ENCODE measurements at regions not wholly inside any gene's neighbourhood (a gene's known extent, or its start where the extent isn't known, plus 50 kb on each side); places are given as distances from the start of the nearest gene placed in this dataset.

- TF ChIP-seq, protein P1, sequence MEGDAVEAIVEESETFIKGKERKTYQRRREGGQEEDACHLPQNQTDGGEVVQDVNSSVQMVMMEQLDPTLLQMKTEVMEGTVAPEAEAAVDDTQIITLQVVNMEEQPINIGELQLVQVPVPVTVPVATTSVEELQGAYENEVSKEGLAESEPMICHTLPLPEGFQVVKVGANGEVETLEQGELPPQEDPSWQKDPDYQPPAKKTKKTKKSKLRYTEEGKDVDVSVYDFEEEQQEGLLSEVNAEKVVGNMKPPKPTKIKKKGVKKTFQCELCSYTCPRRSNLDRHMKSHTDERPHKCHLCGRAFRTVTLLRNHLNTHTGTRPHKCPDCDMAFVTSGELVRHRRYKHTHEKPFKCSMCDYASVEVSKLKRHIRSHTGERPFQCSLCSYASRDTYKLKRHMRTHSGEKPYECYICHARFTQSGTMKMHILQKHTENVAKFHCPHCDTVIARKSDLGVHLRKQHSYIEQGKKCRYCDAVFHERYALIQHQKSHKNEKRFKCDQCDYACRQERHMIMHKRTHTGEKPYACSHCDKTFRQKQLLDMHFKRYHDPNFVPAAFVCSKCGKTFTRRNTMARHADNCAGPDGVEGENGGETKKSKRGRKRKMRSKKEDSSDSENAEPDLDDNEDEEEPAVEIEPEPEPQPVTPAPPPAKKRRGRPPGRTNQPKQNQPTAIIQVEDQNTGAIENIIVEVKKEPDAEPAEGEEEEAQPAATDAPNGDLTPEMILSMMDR (IDR thresholded peaks at IDR 0.05; ENCODE audit: unreplicated experiment), result no peak
- Mint-ChIP-seq H3K4me3 (ENCODE audit: unreplicated experiment) (no peak overlapping the region), H3K9me3 (ENCODE audit: unreplicated experiment) (no peaks in the 10 kb centered on the region)
Measured at GRCh38 chr5:91277093-91277626, 106.0 kb downstream of the ARRDC3 start.

DNA sequence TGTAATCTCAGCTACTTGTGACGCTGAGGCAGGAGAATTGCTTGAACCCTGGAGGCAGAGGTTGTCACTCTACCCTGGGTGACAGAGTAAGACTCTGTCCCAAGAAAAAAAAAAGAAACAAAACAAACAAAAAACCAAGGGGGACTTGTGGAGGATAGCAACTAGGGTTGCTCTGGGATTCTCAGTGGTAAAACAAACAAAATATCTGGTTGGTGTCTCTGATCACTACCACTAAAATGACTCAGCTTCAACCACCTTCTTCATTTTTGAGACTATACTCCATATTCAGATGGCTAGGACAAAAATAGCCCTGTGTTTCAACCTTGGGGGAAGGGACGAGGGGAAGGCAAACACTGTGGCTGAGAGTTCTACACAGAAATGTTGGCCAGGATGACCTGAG, 110.3 kb downstream of the ARRDC3 start:
- Mint-ChIP-seq H3K27me3 (ENCODE audit: unreplicated experiment) (no peaks in the 10 kb centered on the region), H3K4me1 (ENCODE audit: unreplicated experiment) (peaks cover 3% of the 10 kb centered on the region), H3K36me3 (ENCODE audit: low read depth, unreplicated experiment) (no peaks in the 10 kb centered on the region), H3K27ac (ENCODE audit: unreplicated experiment) (no peak overlapping the region), H3K9me3 (ENCODE audit: unreplicated experiment) (no peaks in the 10 kb centered on the region), H3K4me3 (ENCODE audit: unreplicated experiment) (no peak overlapping the region)
- DNase-seq (ENCODE audit: low spot score), result no peak
- TF ChIP-seq, protein P1 (IDR thresholded peaks at IDR 0.05; ENCODE audit: unreplicated experiment), result no peak

More at GRCh38 chr5:91277093-91277626, 106.0 kb downstream of the ARRDC3 start:
- Mint-ChIP-seq H3K36me3 (ENCODE audit: low read depth, unreplicated experiment) (no peaks in the 10 kb centered on the region), H3K4me1 (ENCODE audit: unreplicated experiment) (peaks cover 20% of the 10 kb centered on the region), H3K27me3 (ENCODE audit: unreplicated experiment) (peaks cover 11% of the 10 kb centered on the region), H3K27ac (ENCODE audit: unreplicated experiment) (no peak overlapping the region)
- no peak for DNase-seq (ENCODE audit: low spot score)

DNA sequence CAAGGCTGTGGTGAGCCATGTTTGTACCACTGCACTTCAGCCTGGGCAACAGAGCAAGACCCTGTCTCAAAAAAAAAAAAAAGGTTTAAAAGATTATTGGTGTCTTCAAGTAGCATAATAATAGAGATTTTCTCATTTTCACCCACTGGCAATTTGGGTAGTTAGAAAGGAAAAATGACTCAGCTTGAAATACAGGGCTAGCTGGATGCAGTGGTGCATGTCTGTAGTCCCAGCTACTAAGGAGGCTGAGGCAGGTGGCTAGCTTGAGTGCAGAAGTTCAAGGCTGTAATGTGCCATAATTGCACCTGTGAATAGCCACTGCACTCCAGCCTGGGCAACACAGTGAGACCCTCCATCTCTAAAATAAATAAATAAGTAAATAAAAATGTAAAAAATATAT, 111.1 kb downstream of the ARRDC3 start:
- Mint-ChIP-seq H3K36me3 (ENCODE audit: low read depth, unreplicated experiment) (no peaks in the 10 kb centered on the region), H3K9me3 (ENCODE audit: unreplicated experiment) (no peaks in the 10 kb centered on the region), H3K4me3 (ENCODE audit: unreplicated experiment) (no peak overlapping the region), H3K27ac (ENCODE audit: unreplicated experiment) (no peak overlapping the region), H3K27me3 (ENCODE audit: unreplicated experiment) (no peaks in the 10 kb centered on the region), H3K4me1 (ENCODE audit: unreplicated experiment) (peaks cover 3% of the 10 kb centered on the region)
- DNase-seq (ENCODE audit: low spot score), result no peak
- TF ChIP-seq, protein P1 (IDR thresholded peaks at IDR 0.05; ENCODE audit: unreplicated experiment), result no peak

GRCh38 chr5:91269198-91269597, 113.9 kb downstream of the ARRDC3 start:
- no peak overlapping the region for H3K4me3 Mint-ChIP-seq (ENCODE audit: unreplicated experiment)
- no peaks in the 10 kb centered on the region for H3K9me3 Mint-ChIP-seq (ENCODE audit: unreplicated experiment)
- DNase-seq (ENCODE audit: low spot score), result no peak
- H3K4me1 Mint-ChIP-seq (ENCODE audit: unreplicated experiment), result peaks cover 3% of the 10 kb centered on the region
- H3K36me3 Mint-ChIP-seq (ENCODE audit: low read depth, unreplicated experiment), result no peaks in the 10 kb centered on the region
- H3K27me3 Mint-ChIP-seq (ENCODE audit: unreplicated experiment), result no peaks in the 10 kb centered on the region
- no peak overlapping the region for H3K27ac Mint-ChIP-seq (ENCODE audit: unreplicated experiment)
- TF ChIP-seq, protein P1 (IDR thresholded peaks at IDR 0.05; ENCODE audit: unreplicated experiment), result no peak

DNA sequence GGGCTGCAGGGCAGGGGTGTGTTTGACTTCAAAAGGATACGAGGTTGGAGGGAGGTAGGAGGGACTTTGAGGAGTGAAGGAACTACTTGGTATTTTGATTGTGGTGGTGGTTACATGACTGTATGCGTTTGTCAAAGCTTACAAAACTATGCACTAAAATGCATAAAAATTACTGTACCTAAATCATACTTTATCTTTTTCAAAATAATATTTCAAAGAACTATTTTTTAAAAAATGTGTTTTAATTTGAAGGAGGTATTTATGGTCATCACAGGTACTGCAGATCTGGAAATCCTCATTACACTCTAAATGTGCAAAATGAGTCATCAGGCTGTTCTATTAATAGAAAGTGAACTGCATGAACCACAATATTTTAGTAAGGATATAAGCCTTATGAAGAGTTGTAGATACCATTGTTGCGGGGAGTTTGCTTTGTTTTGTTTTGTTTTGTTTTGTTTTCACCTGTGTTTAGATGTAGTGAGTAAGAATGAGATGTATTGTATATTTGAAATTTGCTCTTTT, 116.9 kb downstream of the ARRDC3 start:
- H3K36me3 Mint-ChIP-seq (ENCODE audit: low read depth, unreplicated experiment), result no peaks in the 10 kb centered on the region
- TF ChIP-seq, protein P1 (IDR thresholded peaks at IDR 0.05; ENCODE audit: unreplicated experiment), result no peak
- peaks cover 3% of the 10 kb centered on the region for H3K4me1 Mint-ChIP-seq (ENCODE audit: unreplicated experiment)
- H3K9me3 Mint-ChIP-seq (ENCODE audit: unreplicated experiment), result no peaks in the 10 kb centered on the region
- H3K27me3 Mint-ChIP-seq (ENCODE audit: unreplicated experiment), result no peaks in the 10 kb centered on the region
- H3K27ac Mint-ChIP-seq (ENCODE audit: unreplicated experiment), result no peak overlapping the region
- no peak for DNase-seq (ENCODE audit: low spot score)
- no peak overlapping the region for H3K4me3 Mint-ChIP-seq (ENCODE audit: unreplicated experiment)
